OCI-LY1 (cell line): ENCODE measurements at regions not wholly inside any gene's neighbourhood (a gene's known extent, or its start where the extent isn't known, plus 50 kb on each side); places are given as distances from the start of the nearest gene placed in this dataset.
"Not testable (repeated sequence)": the region's sequence is repeated elsewhere in the genome, so short reads cannot be mapped to it uniquely, and the experiment has no call there.

Experiments used
- CTCF ChIP-seq: fragments of 200-600 bp; sonication (generic), shearing (Covaris generic); IDR thresholded peaks from 2 replicates; pipeline ENCODE4 v1.5.1; 2017; ENCODE audit warnings: mild to moderate bottlenecking, antibody characterized with exemption, low read length, moderate library complexity, mixed read lengths
- EZH2 ChIP-seq: fragments of 200-600 bp; sonication (generic), shearing (Covaris generic); IDR thresholded peaks from 2 replicates; pipeline ENCODE4 v1.8.0; 2017; ENCODE audit warnings: borderline replicate concordance, mixed run types, mild to moderate bottlenecking, antibody characterized with exemption, low read length, moderate library complexity, mixed read lengths

- not testable (repeated sequence) for TF ChIP-seq CTCF, EZH2
These were observed 76.7 kb upstream of the AGAP9 start for GRCh38 chr10:47600127-47600526.
